GM19452 (cell line): ENCODE measurements at regions not wholly inside any gene's neighbourhood (a gene's known extent, or its start where the extent isn't known, plus 50 kb on each side); places are given as distances from the start of the nearest gene placed in this dataset.

Experiments used
- ATAC-seq: cut with Tn5 transposase; IDR thresholded peaks from one replicate; pipeline ENCODE4 v1.9.1; 2021; ENCODE audit not compliant: unreplicated experiment

DNA sequence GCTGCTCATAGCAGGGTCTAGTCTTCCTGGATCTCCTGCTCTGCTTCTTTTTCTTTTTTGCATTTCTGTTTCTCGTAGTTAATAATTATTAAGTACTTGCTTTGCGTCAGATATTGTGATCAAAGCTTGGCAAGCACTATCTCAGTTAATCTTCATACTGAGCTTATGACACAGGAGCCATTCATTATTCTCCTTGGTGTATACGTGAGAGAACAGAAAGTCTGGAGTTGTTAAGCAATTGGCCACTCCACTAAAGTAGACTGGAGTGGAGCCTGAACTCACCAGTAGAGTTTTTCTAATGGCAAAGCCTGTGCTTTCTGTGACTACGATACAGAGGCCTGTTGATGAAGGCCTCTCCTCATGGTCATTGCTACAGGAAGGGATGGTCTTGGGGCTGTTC is 285.9 kb downstream of the RFC3 start:
- ATAC-seq = no peak

DNA sequence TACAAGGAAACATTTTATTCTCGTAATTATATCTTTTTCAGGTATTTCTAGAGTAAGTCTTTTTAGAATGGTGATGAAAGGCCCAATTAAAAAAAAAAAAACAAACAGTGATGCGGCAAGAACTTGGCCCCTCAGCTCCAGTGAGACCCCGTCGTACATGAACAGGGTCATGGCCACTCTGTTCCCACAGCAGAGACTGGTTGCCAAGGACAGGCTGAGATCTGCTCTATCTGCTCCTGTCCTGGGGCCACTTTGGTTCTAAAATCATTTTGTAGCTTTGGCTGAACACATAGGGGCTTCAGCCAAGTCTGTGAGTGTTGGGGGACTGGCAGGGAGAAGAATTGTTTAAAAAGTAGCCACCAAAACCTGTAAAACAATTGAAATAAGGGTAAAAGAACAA is 286.9 kb downstream of the RFC3 start:
- no peak for ATAC-seq

GRCh38 chr13:34107806-34108205 is 289.9 kb downstream of the RFC3 start:
- no peak for ATAC-seq

- no peak for ATAC-seq
Measured at GRCh38 chr13:34108410-34108809, 290.5 kb downstream of the RFC3 start.

- no peak for ATAC-seq
Measured at GRCh38 chr13:34114581-34114980, 296.6 kb downstream of the RFC3 start.

DNA sequence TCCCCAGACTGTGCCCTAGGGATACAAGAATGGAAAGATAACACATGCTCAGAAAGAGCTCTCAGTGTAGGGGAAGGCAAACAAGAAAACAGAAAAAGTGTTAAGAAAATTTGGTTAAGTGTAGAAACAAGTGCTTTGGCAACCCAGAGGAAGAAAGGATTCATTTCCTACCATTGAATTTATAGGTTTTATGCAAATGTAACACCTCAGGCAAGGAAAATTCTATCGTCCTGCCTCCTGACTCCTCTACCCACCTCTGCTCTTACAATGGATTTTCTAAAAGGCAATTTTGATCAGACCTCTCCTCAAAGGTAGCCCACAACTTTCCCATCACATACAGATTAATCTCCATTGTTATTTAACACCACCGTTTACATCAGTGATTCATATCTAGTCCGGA is 298.7 kb downstream of the RFC3 start:
- no peak for ATAC-seq

DNA sequence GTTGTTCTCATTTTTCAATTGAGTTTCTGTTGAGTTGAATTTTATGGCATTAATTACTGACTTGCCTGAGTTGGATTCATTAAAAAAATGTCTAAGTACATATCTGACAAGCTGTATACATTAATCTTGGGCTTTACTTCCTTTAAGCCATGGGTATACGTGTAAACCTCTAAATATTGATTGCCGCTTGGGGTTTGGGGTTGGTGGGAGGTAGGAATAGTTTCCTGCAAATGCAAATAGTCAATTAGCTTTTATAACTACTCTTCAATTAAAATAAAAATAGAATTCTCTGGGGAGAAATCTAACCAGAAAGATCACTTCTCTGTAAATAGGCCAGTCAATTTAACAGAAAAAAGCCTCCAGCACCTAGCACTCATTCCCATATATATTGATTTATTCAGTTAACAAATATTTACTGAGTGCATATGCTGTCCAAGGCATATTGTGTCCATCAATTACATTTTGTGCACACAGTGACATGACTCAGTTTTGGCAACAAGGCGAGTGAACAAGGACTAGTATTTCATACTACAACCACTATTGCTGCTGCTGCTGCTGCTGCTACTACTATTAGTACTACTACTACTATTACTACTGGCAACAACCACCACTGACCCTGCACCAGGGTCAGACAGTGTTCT is 306.8 kb downstream of the RFC3 start:
- ATAC-seq = no peak

- no peak for ATAC-seq
Measured at GRCh38 chr13:34127523-34127922, 309.6 kb downstream of the RFC3 start.

DNA sequence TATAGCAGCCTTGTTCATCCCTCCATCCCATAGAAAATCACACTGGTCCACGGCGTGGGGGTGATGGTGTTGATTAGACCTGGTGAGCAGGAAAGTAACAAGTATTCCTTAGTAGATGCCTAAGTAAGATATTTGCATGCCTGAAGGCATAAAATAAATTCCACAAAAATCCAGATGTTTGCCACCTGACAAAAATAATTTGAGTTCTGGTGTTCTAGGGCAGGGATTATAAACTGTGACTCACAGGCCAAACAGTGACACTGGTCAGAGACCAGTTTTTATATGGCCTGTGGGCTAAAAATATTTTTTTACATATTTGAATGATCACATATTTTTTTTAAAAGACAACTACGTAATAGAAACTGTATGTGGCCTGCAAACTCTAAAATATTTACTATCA is 310.7 kb downstream of the RFC3 start:
- ATAC-seq = no peak

- ATAC-seq = no peak
Measured at GRCh38 chr13:34129436-34129835, 311.5 kb downstream of the RFC3 start.

DNA sequence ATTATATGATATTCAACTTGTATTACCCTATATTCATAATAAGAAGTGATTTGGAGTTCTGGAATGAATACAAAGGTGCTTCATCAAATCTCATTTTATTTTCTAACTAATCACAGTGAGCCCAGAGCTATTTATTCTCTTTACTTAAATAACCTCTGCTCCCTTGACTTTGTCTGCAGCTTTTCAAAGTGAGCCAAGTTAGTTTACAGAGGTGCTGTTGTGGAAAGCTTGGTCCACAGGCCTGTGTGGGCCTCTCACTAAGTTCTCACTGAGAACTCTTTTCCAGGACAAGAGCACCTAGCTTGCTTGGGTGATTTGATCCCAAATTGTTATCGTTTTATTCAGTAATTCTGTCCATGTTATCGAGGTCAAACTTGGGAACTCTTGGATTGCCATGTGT is 319.3 kb downstream of the RFC3 start:
- no peak for ATAC-seq

DNA sequence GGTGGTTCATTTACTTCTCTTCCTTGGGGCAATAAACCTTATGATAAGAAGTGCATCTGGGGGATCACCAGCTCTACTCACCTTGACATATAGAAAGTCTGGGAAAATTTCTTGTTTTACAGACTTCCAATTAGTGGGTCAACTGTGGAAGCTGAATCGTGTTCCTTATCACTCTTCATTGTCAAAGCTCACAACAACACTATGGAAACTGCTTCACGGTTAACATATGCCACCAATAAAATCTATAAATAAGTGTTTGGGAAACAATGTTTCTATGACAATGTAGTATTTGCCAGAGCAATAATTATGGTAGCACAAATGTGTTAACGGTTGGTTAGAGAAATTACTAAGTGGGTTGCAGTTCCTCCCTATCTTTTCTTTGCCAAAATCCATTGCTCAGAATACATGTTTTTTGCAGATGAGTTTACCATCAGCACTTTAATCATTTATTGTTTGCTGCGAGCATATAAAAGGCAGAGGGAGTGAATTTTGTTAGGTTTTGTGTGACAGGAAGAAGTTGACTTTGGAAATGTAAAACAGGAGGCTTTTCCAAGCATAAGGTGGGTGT is 321.8 kb downstream of the RFC3 start:
- no peak for ATAC-seq

DNA sequence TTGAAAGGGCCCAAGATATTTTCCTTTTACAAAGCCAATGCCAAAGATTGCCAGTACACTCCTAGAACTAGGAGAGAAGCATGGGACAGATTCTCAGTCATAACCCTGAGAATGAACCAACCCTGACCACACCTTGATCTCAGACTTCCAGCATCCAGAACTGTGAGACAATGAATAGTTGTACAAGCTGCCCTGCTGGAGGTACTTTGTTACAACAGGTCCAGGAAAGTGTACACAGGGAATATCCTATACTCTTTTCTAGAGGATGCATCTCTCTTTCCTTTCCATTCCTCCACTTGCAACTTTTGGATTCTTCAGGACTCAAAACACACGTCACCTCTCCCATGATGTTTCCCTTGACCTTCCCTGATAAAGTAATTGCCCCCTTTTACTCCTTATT is 325.7 kb downstream of the RFC3 start:
- ATAC-seq = no peak

DNA sequence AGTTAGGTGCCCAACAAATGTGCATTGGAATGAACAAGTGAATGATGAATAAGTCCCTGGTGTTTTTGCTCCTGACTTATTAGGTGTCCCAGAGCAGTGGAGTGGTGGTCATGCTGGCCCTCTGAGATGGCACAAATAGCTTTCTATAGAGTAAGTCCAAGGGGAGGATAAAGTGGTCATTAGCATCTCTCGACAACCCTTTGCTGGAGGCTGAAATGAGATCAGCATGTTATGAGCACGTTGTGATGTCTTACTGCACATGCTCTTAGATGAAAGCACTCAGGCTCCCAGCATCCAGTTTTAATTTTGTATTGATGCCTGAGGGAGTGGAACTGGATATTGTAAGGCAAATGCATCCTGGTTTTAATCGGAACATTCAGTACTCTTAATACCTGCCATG is 326.2 kb downstream of the RFC3 start:
- ATAC-seq = no peak

- ATAC-seq = no peak
Measured at GRCh38 chr13:34145061-34145460, 327.1 kb downstream of the RFC3 start.

DNA sequence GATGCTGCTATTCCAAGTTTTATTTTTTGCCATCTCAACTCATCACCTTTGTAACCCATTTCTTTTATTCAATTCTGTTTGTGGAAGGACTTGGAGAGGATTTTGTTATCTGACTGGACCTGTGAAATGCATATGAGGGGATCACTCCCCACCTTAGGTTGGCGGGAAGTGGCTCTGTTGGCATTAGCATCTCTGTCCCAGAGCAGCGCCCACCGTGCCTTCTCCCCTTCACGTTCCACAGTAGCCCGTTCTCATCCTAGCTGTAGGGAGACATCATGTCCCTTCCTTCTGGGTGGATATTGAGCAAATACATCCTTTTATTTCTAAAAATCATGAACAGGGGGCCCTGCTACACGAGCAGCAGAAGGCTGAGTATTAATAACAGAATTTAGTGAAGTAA is 330.4 kb downstream of the RFC3 start:
- no peak for ATAC-seq

GRCh38 chr13:34151885-34152284 is 333.9 kb downstream of the RFC3 start:
- ATAC-seq = no peak

DNA sequence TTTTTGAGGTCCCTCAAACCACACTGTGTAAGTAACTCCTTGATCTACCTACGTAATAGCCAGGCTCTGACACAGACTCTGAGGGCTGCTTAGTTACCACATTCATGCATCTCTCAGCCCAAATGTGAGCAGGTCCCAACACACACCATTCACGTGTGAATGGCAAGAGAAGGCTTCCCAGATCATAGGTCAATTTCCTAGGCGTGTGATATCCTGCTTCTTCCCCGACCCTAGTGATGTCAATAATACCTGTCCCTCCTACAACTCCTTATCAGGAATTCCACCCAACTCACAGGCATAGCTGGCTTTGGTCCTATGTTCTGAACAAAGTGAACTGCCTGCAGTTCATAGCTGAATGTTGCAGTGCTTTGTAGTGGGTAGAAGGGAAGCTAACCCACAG is 334.5 kb downstream of the RFC3 start:
- no peak for ATAC-seq

GRCh38 chr13:34152996-34153395 is 335.0 kb downstream of the RFC3 start:
- ATAC-seq = no peak

- ATAC-seq = no peak
Measured at GRCh38 chr13:34153428-34154180, 335.7 kb downstream of the RFC3 start.

GRCh38 chr13:34155931-34156607 is 338.1 kb downstream of the RFC3 start:
- no peak for ATAC-seq

DNA sequence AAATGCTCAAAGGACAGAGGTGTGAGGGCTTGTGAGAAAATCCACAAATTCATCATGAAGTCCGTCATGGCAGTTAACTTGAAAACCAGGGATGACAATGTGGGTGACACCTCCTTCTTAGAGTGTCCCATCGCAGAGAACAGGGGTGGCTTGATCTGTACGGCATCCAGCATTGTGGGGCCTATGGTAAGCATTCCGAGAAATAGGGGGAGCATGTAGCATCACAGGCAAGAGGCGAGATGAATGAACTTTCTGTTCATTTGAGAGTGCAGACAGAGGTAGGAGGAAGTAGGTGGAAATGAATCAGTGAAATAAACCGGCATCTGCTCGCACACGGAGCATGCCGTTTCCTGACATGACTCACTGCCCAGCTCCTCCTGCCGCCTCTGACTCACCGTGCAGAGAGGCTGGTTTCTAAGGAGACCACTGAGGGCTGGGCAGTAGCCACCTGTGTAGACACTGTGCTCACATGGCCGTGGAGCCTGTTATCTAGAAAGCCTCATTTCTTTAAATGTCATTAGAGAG is 339.0 kb downstream of the RFC3 start:
- ATAC-seq = peak; percentile 100
